IMR-90 (cell line): ENCODE measurements at regions not wholly inside any gene's neighbourhood (a gene's known extent, or its start where the extent isn't known, plus 50 kb on each side); places are given as distances from the start of the nearest gene placed in this dataset.

ENCODE experiments used
- ATAC-seq: fragments of 200-7000 bp; cut with Tn5 transposase; 2 replicates; pipeline ENCODE4 v1.9.1; 2020; ENCODE audit warnings: low read depth, mild to moderate bottlenecking, moderate library complexity
- BruUV-seq: library from RNA; stranded (reverse); fragments of 400-500 nt; replicated peaks from 2 replicates; lab custom pipeline; 2021; lab: Mats Ljungman, UMichigan
- CTCF ChIA-PET: fragments of 300-600 bp; formaldehyde crosslinking; extraction: SDS; loops from one replicate; lab custom pipeline; 2021; ENCODE audit warnings: antibody characterized with exemption; lab: Yijun Ruan, JAX
- POLR2A ChIA-PET: fragments of 300-600 bp; sonication (Branson Sonifier 250); formaldehyde crosslinking; loops from one replicate; lab custom pipeline; 2022; ENCODE audit warnings: antibody characterized with exemption; ENCODE audit not compliant: unreplicated experiment; lab: Charles Lee
- DNase-seq: peaks from one replicate; pipeline ENCODE4 v3.0.0; 2013
- H2AFZ ChIP-seq: replicated peaks from 2 replicates; pipeline ENCODE3; 2013; ENCODE audit warnings: low read length, mild to moderate bottlenecking; ENCODE audit not compliant: poor library complexity
- H2AK5ac ChIP-seq: 2 replicates; pipeline ENCODE4 v1.6.1; 2013; ENCODE audit warnings: low read depth, low read length, inconsistent platforms
- H2AK9ac ChIP-seq: replicated peaks from 2 replicates; pipeline ENCODE3; 2013; ENCODE audit warnings: mild to moderate bottlenecking, low read depth, low read length, moderate library complexity; ENCODE audit not compliant: poor library complexity
- H2BK120ac ChIP-seq: 2 replicates; pipeline ENCODE4 v1.6.1; 2013; ENCODE audit warnings: low read depth, low read length, inconsistent platforms
- H2BK15ac ChIP-seq: 3 replicates; pipeline ENCODE4 v1.6.1; 2013; ENCODE audit warnings: low read depth, low read length, inconsistent platforms
- H2BK20ac ChIP-seq: 2 replicates; pipeline ENCODE4 v1.6.1; 2013; ENCODE audit warnings: low read depth, mild to moderate bottlenecking, inconsistent platforms, low read length, moderate library complexity
- H2BK5ac ChIP-seq: 2 replicates; pipeline ENCODE4 v1.6.1; 2013; ENCODE audit warnings: mild to moderate bottlenecking, low read depth, low read length, inconsistent platforms; ENCODE audit not compliant: poor library complexity, severe bottlenecking
- H3K14ac ChIP-seq: replicated peaks from 2 replicates; pipeline ENCODE4 v1.6.1; 2013; ENCODE audit warnings: low read depth, low read length, inconsistent platforms
- H3K18ac ChIP-seq: 2 replicates; pipeline ENCODE4 v1.6.1; 2013; ENCODE audit warnings: low read depth, low read length, control low read depth
- H3K23ac ChIP-seq: 2 replicates; pipeline ENCODE4 v1.6.1; 2013; ENCODE audit warnings: low read depth, low read length, inconsistent platforms
- H3K27ac ChIP-seq: 2 replicates; pipeline ENCODE4 v1.5.1; 2013; ENCODE audit warnings: mild to moderate bottlenecking, control low read depth, low read length; ENCODE audit not compliant: insufficient read depth
- H3K27me3 ChIP-seq: 2 replicates; pipeline ENCODE4 v1.6.1; 2013; ENCODE audit warnings: low read length; ENCODE audit not compliant: control insufficient read depth, insufficient read depth
- H3K36me3 ChIP-seq: 2 replicates; pipeline ENCODE4 v1.6.1; 2013; ENCODE audit warnings: low read length, mixed read lengths; ENCODE audit not compliant: control insufficient read depth, insufficient read depth
- H3K4ac ChIP-seq: 2 replicates; pipeline ENCODE4 v1.6.1; 2013; ENCODE audit warnings: low read depth, low read length, inconsistent platforms
- H3K4me1 ChIP-seq: 2 replicates; pipeline ENCODE4 v1.6.1; 2013; ENCODE audit warnings: low read length, mixed read lengths; ENCODE audit not compliant: control insufficient read depth, insufficient read depth
- H3K4me2 ChIP-seq: 2 replicates; pipeline ENCODE4 v1.6.1; 2013; ENCODE audit warnings: low read depth, mild to moderate bottlenecking, control low read depth, low read length, moderate library complexity
- H3K4me3 ChIP-seq: 2 replicates; pipeline ENCODE4 v1.5.1; 2013; ENCODE audit warnings: low read depth, mild to moderate bottlenecking, control low read depth, low read length, moderate library complexity; ENCODE audit not compliant: insufficient read depth
- H3K56ac ChIP-seq: 2 replicates; pipeline ENCODE4 v1.6.1; 2013; ENCODE audit warnings: low read length, inconsistent platforms; ENCODE audit not compliant: insufficient read depth; ENCODE audit errors: extremely low read depth
- H3K79me1 ChIP-seq, 2 experiments: 2 replicates each; pipeline ENCODE4 v1.6.1; 2013; ENCODE audit warnings: low read length in 2 of 2, inconsistent platforms in 1 of 2, low read depth in 1 of 2
- H3K9ac ChIP-seq: 2 replicates; pipeline ENCODE4 v1.6.1; 2013; ENCODE audit warnings: low read depth, low read length, control low read depth
- H3K9me1 ChIP-seq: 2 replicates; pipeline ENCODE4 v1.6.1; 2013; ENCODE audit warnings: low read length, inconsistent platforms; ENCODE audit not compliant: insufficient read depth
- H3K9me3 ChIP-seq: 2 replicates; pipeline ENCODE4 v1.6.1; 2013; ENCODE audit warnings: low read length; ENCODE audit not compliant: control insufficient read depth, insufficient read depth
- H4K20me1 ChIP-seq: 2 replicates; pipeline ENCODE4 v1.6.1; 2013; ENCODE audit warnings: low read length, inconsistent platforms; ENCODE audit not compliant: insufficient read depth
- H4K5ac ChIP-seq: 2 replicates; pipeline ENCODE4 v1.6.1; 2013; ENCODE audit warnings: mild to moderate bottlenecking, low read depth, low read length, control low read depth
- H4K8ac ChIP-seq, 2 experiments: 2 replicates each; pipeline ENCODE4 v1.6.1; 2013; ENCODE audit warnings: low read depth in 2 of 2, low read length in 2 of 2, control low read depth in 1 of 2, inconsistent platforms in 1 of 2
- H4K91ac ChIP-seq: 2 replicates; pipeline ENCODE4 v1.6.1; 2013; ENCODE audit warnings: low read depth, low read length, inconsistent platforms; ENCODE audit not compliant: insufficient read depth
- BHLHE40 ChIP-seq: fragments of 150-350 bp; IDR thresholded peaks from 2 replicates; pipeline ENCODE4 v1.6.1; 2016; ENCODE audit warnings: mild to moderate bottlenecking, low read depth, low read length
- CEBPB ChIP-seq: IDR thresholded peaks from 2 replicates; pipeline ENCODE4 v1.6.1; 2012; ENCODE audit warnings: low read depth, low read length, improper control_type of control experiment
- MAFK ChIP-seq: IDR thresholded peaks from 2 replicates; pipeline ENCODE4 v1.6.1; 2012; ENCODE audit warnings: low read depth, low read length, improper control_type of control experiment
- USF2 ChIP-seq: fragments of 150-350 bp; IDR thresholded peaks from 2 replicates; pipeline ENCODE4 v1.6.1; 2017; ENCODE audit warnings: mild to moderate bottlenecking, antibody characterized with exemption, low read length, low read depth
- dilution Hi-C: fragments of 300-500 bp; cut with HindIII; formaldehyde crosslinking; loops from one replicate; pipeline ENCODE4 v1.14.3; 2018; ENCODE audit warnings: low sequenced_read_pairs; ENCODE audit not compliant: unreplicated experiment
- in situ Hi-C: fragments of 300-500 bp; cut with MboI; formaldehyde crosslinking; loops from 3 replicates; pipeline ENCODE4 v1.14.3; 2019; ENCODE audit warnings: low sequenced_read_pairs, inconsistent platforms, mixed read lengths
- intact Hi-C: fragments of 100-400 bp; cut with micrococcal nuclease; formaldehyde crosslinking; loops from 2 replicates; pipeline ENCODE4 v1.10.0; 2022

DNA sequence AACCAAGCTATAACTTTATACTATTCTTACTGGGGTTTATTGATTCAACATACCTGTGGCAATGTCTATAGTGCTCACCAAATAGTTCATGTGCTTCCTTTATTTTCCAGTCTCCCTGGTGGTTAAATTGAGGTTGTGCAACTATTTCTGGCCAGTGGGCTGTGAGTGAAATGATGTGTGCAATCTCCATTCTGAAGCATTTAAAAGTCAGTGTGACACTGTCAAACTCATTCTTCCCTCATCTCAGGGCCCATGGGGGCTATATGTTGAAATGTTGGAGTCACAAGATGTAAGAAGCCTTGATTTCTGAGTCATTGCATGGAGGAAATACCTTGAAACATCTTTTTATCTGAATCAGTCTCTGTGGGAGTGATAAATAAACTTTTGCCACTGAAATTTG is 414.3 kb upstream of the RPS6KA3 start:
- H2AK5ac ChIP-seq, result no peak overlapping the region
- ChIA-PET CTCF (no interaction called here), POLR2A (no interaction called here)
- no peak overlapping the region for H4K91ac ChIP-seq
- no peaks in the 10 kb centered on the region for H3K9me1 ChIP-seq
- ATAC-seq (no peak), DNase-seq (no peak)
- H4K20me1 ChIP-seq, result no peaks in the 10 kb centered on the region
- H2BK20ac ChIP-seq, result no peak overlapping the region
- H2BK15ac ChIP-seq, result no peak overlapping the region
- H4K8ac ChIP-seq, result no peak overlapping the region
- no peak overlapping the region for H3K14ac ChIP-seq
- dilution Hi-C loops (no loop called here), in situ Hi-C loops (no loop called here), intact Hi-C loops (no loop called here)
- H2AFZ ChIP-seq, result no peak overlapping the region
- H3K4me1 ChIP-seq, result no peaks in the 10 kb centered on the region
- H3K79me1 ChIP-seq, result no peaks in the 10 kb centered on the region
- no peak overlapping the region for H3K18ac ChIP-seq
- H3K4me2 ChIP-seq, result no peak overlapping the region
- H3K4ac ChIP-seq, result no peak overlapping the region
- H3K9ac ChIP-seq, result no peak overlapping the region
- no peak overlapping the region for H2BK120ac ChIP-seq
- no peak overlapping the region for H3K56ac ChIP-seq
- H3K36me3 ChIP-seq, result no peaks in the 10 kb centered on the region
- no peak overlapping the region for H2AK9ac ChIP-seq
- no TSS peak for BruUV-seq
- TF ChIP-seq CEBPB (0 out of 2 replicates have a peak, but pooled peaks have one; percentile 27), BHLHE40 (no peak), MAFK (no peak), USF2 (no peak)
- no peak overlapping the region for H2BK5ac ChIP-seq
- no peak overlapping the region for H3K4me3 ChIP-seq
- H4K5ac ChIP-seq, result no peak overlapping the region
- no peak overlapping the region for H3K23ac ChIP-seq
- no peaks in the 10 kb centered on the region for H3K9me3 ChIP-seq
- no peaks in the 10 kb centered on the region for H3K27me3 ChIP-seq
- no peak overlapping the region for H3K27ac ChIP-seq
